ENCODE measurements at regions not wholly inside any gene's neighbourhood (a gene's known extent, or its start where the extent isn't known, plus 50 kb on each side); places are given as distances from the start of the nearest gene placed in this dataset.

DNA sequence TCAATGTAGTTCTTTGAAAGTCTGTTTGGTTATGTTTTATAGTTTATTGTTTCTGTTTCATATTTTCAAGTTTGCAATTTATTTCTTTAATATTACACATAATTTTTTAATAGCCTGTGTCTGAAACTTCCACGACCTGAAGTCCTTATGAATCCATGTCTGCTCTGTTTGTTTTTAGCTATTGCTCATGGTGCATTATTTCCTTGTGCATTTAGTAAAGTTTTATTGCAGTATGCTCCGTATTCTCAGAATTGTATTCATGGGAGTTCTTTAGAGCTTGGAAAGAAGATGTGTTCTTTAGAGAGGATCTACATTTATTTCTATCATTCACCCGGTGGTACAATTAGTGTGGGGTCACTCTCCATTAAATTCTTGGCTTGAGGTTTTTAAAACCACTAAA is 133.2 kb upstream of the NFIB start:
- no peak for TF ChIP-seq CTCF (IDR thresholded peaks at IDR 0.05)
- no peak for TF ChIP-seq POLR2A (IDR thresholded peaks at IDR 0.05)
- no peak for TF ChIP-seq POLR2AphosphoS5 (IDR thresholded peaks at IDR 0.05)
